Islet of Langerhans (tissue), 1 donor: ENCODE measurements at regions not wholly inside any gene's neighbourhood (a gene's known extent, or its start where the extent isn't known, plus 50 kb on each side); places are given as distances from the start of the nearest gene placed in this dataset.
A peak's percentile ranks its signal among the peaks of the same experiment; 100 is the strongest.

Source experiments
- FAIRE-seq: peaks from one replicate; lab custom pipeline; 2011; peaks lifted over from hg19 to GRCh38; lab: Jason Lieb, UNC

DNA sequence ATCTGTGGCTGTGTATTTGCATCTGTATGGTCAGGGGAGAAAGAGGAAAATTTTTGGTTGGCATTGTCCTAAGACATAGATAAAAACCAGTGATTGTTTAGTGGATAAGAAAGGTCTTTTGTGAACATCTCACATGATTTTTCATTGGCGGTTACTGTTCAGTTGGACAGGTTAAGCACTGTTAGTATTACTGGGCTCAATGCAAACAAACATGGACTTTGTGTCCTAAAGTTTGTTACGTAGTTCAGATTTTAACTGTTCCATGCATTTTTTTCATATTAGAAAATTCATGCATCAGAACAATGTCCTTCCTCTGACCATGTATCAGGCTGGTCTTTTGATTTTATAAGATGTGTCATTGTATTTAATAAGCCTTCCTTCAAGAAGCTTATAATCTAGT lies 368.0 kb downstream of the MEIS1 start:
- FAIRE-seq: no peak

DNA sequence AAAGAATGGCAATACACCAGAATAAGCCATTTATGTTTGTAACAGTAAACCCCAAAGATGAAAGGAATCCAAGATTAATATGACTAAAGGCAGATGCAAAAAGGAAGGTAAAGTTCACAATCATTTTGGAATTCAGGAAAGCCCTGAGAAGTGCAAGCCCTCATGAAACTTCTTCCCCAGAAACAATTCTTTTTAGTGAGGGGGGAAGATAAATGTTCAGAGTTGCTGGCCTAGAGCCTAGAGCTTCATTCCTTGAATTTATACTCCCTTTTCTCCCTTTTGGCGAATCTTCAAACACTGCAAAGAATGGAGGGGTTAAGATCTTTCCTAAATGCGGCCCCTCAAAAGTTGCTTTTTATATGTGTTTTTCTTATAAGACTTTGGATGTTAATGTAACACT lies 368.8 kb downstream of the MEIS1 start:
- FAIRE-seq: no peak

- no peak for FAIRE-seq
Observed at GRCh38 chr2:66805016-66805865, 370.3 kb downstream of the MEIS1 start.

GRCh38 chr2:66805968-66806367 lies 371.0 kb downstream of the MEIS1 start:
- no peak for FAIRE-seq

- no peak for FAIRE-seq
Observed at GRCh38 chr2:66813525-66813924, 378.6 kb downstream of the MEIS1 start.

DNA sequence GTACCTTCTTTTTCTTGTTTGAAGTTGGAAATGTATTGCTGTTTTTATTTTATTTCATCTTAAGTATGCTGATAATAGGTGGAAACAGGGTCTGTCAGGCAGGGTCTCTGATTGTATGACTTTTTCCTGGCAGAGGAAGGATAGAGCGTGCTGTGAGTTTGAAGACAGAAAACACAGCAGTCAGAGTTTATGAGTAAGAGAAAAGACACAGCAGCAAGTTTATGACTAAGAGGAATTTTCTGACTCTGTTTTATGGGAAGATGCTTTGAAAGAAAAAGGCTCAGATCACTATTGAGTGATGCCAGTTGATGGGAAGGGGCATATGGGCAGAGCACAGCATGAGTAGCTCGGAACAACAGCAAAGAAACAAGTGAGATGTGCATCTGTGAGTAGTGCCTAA lies 379.1 kb downstream of the MEIS1 start:
- no peak for FAIRE-seq

GRCh38 chr2:66814916-66815315 lies 380.0 kb downstream of the MEIS1 start:
- FAIRE-seq: no peak

GRCh38 chr2:66815886-66816285 lies 381.0 kb downstream of the MEIS1 start:
- FAIRE-seq: no peak

DNA sequence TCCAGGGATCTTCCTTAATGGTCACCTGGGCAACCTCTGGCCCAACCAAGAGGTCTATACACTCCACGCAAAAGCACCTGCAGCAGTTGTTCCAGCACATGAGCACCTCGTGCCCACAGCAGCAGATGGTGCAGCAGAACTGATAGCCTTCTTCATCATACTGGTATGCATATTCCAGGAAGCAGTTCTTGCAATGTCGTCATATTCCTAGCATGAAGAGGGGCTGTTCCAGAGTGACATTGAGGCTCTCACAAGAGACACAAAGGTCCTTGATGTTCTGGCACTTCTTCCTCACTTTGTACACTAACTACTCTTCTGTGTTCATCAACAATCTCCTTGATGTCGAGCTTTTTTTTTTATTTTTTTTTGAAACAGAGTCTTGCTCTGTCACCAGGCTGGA lies 386.2 kb downstream of the MEIS1 start:
- FAIRE-seq: no peak

- no peak for FAIRE-seq
Observed at GRCh38 chr2:66822186-66822585, 387.3 kb downstream of the MEIS1 start.

- FAIRE-seq: no peak
Observed at GRCh38 chr2:66824926-66825325, 390.0 kb downstream of the MEIS1 start.

- no peak for FAIRE-seq
Observed at GRCh38 chr2:66827851-66828250, 392.9 kb downstream of the MEIS1 start.

DNA sequence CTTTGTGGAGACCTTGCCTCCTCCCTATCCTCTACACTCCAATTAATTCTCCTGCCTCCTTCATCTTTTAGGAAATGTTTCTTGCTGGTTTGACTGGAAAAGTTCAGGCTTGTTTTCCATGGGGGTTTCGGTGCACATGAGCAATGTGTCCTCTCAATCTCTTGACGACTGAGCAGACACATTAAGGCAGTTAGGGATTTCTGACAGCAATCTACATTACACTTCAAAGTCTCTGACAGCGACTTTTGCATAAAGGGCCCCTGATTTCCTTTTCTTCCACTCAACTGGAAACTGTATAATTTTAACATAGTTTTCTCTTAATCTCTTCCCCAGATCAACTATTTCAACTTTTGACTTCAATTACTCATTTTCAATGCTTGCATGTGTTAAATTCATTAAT lies 394.0 kb downstream of the MEIS1 start:
- FAIRE-seq: no peak

- FAIRE-seq: no peak
Observed at GRCh38 chr2:66830881-66831280, 396.0 kb downstream of the MEIS1 start.

GRCh38 chr2:66832646-66833435 lies 397.9 kb downstream of the MEIS1 start:
- no peak for FAIRE-seq

- FAIRE-seq: no peak
Observed at GRCh38 chr2:66834859-66835258, 399.9 kb downstream of the MEIS1 start.

- no peak for FAIRE-seq
Observed at GRCh38 chr2:66836851-66837250, 401.9 kb downstream of the MEIS1 start.

GRCh38 chr2:66839551-66840320 lies 404.8 kb downstream of the MEIS1 start:
- no peak for FAIRE-seq

DNA sequence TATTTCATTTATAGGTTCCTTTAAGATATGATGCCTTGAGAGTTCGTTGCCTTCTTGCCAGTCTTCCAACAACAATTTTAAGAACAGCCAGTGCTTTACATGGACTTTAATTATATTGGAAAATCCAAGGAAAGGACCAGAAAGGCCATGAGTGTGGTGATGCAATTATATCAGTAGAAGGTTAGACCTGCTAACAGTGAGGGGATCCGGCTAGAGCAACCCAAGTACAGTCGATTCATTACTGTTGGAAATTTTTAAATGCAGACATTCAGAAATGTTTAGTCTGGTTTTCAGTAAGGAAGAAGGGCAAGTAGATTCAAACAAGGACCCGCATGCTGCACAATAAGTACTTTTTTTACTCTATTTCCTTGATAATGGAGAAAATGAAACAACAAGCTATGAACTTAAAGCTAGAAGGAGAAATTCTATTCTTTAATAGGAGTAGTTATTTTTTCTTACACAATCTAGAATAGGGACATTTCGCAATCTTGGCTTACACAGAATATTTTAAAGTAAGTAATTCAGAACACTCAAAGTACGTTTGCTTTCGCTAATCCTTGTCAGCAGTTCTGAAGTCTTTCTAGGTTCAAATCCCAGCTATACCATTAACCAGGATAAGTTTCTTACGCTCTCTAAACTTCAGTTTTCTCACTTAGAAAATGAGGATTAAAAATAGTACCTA lies 405.5 kb downstream of the MEIS1 start:
- no peak for FAIRE-seq

DNA sequence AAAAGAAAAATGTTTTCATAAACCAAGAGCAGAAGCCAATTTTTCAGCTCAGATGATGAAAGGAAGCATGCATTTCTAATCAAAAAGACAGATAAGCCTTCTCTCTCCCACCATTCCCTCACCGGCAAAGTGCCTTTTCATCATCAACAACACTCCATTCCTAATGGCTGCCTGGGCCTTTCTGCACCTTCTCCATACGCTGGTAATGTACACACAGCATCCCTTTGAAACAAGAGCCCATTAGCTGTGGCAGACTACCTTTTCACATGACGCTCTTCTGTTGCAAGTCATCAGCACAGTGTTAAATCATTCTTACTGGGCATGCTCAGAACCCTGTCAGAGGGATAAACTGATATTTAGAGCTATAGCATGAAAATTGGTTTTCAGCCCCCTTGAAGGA lies 408.9 kb downstream of the MEIS1 start:
- FAIRE-seq: no peak

DNA sequence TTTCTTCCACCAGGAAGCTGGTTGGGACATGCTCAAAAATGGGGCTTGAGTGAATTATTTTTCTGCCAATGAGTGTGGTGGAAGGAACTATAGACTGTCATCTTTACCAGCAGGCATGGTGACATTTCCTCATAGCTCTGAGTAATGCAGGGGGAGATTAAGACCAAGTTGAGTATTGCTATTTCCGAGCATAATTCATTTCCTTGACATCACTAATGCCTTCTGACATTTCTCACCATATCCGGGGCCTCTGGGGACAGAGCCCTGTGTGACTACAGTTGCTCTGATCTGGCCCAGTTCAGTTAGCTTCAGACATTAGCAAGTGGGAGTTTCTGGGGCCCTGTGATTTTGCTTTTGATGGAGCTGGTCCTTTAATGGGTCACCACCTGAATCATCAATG lies 410.4 kb downstream of the MEIS1 start:
- FAIRE-seq: no peak

DNA sequence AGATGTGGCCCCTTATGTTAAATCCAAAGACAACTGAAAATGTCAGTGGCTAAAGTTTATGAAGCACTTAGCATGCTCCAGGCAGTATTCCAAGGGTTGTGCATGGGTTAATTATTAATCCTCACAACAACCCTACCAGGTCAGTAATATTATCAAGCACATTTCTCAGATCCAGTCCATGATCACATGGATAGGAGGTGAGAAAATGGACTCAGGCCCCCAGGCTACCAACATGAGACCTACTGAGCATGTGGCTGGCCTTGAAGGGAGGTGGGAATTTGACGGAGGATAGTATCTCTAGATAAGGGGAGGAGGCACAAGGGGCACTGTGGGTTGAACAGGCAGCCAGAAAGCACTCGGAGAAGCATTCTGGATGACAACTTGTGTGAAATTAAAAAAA lies 412.0 kb downstream of the MEIS1 start:
- peak; percentile 5 for FAIRE-seq
